Putamen (tissue), 1 donor: ENCODE measurements at regions not wholly inside any gene's neighbourhood (a gene's known extent, or its start where the extent isn't known, plus 50 kb on each side); places are given as distances from the start of the nearest gene placed in this dataset.

Experiments used
- DNase-seq: peaks from one replicate; pipeline ENCODE4 v3.0.0-alpha.2; 2016; ENCODE audit warnings: low spot score

DNA sequence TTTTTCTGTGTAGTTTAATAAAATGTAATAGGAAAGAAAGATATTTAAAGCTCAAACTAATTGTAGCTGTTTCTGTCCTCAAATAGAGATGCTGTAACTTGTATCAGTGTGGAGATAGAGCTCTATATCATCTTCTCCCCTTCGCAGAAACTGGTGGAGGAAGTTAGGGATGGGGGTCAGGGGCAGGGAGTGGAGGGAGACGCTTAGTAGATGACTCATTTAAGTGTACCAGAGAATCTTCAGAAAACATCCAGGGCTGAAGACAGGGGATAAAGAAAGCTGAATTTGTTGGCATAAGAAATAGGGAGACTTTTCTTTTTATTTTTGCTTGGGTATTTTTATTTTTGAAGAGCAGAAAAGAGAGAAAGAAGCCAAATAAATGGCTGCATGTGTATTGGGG is 282.6 kb upstream of the DPYD start:
- DNase-seq: no peak

DNA sequence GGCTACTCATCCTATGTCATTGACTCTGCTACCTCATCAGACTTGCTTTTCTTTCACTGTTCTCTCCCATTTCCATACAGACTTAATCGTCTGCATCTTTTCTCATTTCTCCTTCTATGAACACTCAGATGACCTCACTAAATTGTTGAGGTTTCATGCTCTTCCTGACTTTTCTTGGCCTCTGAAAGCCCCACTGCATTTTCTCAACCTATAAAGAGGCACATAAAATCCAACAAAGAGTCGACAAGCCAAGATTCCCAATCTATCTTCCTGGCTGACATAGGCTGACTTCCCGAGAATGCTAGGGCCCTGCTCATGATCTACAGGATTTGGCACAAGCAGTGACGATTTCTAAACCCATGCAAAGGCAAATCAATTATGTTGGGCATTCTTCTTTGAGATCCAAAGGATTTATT is 280.8 kb upstream of the DPYD start:
- DNase-seq: no peak

DNA sequence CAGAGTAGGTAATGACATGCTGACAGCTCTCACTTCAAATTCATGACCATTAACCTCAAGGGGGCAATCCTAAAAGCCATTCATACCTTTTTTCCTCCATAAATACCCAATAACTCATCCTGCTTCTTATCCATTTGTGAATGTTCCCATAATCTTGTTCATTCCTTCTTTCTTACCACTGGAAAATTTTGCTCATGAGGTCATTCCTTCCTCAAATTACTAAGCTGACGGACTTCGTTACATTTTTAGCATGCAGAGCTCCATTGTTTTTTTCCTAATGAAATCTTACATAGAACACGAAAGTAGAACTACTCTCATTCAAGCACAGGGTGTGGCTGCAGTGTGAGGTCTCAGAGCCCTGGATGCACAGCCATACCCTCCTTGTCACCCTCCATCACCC is 276.5 kb upstream of the DPYD start:
- no peak for DNase-seq

DNA sequence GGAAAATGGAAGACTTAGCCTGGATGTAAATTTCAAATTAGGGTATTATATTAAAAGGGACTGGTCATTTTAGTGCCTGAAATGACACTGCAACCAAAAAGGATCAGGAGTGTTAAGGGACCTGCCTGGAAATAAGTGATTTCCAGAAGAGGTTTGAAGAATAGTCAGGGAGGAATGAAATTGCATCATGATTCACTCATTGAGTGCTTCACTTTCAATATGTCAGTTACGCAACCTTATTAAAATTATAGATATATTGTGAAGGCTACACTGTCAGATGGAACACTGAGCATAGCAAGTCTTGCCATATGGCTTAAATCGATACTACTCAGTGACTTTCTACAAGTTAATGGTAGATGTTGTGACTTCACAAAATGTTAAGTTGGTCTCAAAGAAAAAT is 275.2 kb upstream of the DPYD start:
- DNase-seq: no peak

DNA sequence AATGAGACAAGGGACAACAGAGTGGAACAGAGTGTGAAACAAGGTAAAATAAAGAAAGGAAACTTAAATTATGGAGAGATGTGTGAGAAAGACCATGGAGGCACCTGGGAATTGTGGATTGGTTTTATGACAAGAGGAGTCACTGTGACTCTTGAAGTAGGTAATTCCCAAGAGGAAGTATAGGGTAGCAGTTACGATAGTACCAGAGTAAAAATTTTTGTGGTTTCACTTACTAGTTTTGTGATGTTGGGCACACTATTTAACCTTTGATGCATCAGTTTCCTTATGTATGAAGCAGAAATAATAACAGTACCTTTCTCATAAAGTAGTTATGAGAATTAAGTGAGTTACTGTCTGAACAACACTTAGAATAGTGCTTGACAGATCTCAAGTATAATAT is 267.9 kb upstream of the DPYD start:
- DNase-seq: no peak

DNA sequence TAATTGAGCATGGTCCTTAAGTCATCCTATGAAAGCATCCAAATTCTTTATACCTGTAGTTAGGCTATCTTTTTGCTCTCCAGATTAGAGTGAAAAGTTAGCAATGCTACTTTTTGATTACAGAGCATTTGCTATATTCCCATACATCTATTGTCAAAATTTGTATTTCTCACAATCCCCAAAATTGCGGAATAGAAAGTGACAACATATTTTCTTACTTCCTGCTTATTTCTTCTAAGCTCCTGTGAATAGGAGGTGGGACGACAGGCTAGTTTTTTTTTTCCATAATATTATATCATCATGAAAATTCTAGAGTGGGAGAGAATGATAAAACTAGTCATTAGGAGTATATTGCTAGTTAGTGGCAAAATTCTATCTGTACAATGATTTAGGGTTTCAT is 264.0 kb upstream of the DPYD start:
- no peak for DNase-seq

DNA sequence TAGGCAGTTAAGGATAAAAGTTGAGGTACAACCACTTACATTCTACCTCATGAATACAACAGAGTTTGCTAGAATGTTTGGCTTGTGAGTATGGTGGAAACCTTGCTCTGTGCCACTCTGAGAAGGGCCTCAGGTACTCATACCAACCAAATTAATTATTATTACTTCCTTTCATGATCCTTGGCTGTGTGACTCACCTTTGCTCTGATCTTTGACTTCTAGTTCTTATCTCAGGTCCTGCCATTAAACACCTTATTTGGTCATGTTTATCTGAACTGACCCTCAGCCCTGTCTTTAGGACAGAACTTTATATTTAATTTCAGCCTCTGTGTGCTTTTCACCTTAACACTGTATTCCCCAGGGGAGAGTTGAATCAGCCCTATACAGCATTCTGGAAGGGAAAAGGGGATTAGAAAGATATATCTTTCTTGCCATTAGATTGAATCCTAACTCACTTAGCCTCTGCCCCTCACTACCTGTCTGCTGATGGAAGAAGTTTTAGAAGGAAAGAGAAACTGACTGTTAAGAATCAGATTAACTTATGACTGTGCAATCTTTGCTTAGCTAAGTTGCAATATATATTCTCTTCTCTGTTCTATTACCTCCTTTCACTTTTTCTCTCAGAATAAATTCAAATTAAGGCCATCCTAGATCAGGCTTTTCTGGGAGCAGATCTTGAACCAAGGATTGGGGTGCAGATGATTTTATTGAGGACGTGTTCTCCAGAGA is 260.4 kb upstream of the DPYD start:
- DNase-seq: no peak

DNA sequence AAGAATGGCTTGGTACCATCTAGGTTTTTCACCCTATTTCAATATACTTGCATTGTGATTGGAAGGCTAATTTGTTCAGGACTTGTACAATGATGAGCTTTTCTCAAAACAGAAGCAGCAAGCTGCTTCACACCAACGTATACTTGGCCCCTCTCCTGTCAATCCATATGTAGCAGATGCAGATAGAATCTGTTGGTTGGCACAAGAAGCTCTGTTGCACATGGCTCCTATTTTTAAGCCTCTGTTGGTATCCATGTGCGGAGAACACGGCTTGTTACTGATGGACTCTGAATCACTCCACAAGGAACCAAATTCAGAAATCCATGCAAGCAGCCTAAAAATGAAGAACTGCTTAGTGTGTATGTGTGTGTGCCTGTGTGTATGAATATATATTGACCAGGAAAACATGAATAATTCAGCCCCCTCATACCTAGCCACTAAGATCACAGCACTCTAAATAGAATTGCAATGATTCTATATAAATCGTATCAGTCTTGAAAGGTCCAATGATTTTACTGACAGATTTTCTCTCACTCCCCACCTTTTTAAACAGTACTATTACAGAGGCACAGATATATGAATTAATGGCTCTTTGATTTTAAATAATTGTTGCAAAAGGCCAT is 258.4 kb upstream of the DPYD start:
- DNase-seq: no peak

DNA sequence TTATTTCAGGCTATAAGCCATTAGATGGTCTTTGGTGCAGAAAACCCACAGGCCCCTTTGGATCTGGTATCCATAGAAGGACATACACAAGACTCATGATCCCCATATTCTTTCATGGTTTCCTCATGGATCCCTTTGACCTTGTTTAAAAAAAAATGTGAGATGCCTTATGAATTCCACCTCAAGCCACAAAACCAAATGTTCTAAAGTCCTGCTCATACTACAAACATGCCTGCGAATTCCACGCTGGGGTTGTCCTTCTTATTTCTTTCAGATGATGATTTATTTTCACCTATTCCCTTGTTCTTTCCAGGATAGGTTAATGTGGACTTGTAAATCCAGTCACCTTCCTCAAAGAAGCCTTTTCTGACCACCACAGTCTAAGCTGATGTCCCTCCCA is 256.9 kb upstream of the DPYD start:
- no peak for DNase-seq

DNA sequence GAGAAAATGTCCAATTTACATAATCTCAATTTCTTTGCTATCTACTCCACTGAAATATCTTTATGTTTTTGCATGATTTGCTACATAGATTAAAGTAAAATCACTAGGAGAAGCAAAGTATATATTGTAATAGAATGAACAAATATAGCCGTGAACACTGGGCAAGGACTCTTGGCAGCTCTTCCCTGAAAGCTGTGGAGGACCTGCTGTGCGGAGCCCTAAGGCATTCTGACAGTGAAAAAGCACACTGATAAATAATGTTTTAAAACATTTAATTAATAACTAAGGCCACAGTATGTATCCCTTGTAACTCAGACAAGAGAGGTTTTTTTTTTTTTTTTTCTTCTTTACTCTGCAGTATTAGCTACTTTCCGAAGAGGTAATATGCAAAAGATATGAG is 256.1 kb upstream of the DPYD start:
- DNase-seq: no peak

DNA sequence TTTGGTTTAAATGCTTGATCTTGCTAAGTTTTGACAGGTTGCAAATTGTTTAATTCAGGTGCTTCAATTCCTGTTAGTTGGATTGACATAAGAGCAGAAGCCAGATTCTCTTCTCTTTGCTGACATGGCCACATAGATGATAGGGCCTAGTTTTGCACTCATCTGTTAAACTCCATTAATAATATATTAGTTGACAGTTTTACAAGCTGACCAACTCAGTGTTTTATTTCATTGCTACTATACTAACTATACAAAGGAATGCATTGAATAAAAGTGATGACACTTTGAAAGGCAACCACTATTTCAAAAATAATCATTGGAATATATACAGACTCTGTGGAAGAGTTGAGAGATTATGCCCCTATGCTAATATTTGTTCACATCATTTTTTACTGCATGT is 255.6 kb upstream of the DPYD start:
- no peak for DNase-seq

DNA sequence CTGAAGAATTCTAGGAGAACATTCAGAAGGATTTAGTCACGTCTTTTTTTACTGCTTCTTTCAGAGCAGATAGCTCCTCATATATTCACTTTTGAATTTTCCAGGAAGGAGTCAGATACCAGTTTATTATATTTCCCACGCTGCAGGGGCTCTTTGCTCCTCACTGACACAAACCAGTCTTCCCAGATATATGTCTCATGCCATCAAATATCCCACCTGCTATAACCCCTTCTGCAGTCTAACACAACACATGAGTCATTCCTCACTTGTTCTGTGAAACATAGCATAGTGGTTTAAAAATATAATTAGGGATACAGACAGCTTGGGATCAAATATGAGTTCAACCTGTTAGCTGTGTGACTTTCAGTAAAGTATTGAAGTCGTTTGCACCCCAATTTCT is 251.7 kb upstream of the DPYD start:
- no peak for DNase-seq

DNA sequence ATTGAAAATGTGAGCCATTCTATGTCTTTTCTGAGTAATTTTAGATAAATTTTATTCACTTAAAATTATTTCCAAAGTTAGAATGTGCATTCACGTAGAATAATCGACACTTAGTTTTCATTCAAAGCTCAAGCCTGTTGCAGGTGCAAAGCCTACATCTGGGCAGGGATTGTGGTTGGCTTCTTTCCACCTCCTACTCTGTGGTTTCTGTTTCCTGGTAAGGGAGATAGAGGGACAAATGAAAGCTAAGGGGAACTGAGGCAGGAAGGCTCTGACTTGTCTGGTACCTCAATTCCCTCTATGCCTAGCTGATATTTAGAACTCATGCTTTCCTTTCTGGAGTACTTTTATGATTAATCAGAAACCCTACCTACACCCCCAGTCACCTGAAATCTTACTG is 251.2 kb upstream of the DPYD start:
- no peak for DNase-seq

DNA sequence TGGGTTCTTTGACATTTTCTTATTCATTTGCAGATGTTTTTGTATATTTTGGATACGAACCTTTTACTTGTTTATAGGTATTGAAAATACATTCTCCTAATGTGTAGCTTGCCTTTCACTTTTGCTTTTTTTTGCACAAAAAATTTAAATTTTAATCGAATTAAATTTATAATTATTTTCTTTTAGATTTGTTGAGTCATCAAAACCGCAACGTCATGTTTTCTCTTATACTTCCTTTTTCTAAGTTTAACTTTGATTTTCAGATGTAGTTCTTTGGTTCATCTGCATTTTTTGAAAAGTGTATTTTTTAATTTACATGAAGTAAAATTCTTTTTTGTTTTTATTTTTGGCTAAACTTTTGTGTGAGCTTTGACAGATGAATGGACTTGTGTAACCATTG is 243.7 kb upstream of the DPYD start:
- DNase-seq: no peak

DNA sequence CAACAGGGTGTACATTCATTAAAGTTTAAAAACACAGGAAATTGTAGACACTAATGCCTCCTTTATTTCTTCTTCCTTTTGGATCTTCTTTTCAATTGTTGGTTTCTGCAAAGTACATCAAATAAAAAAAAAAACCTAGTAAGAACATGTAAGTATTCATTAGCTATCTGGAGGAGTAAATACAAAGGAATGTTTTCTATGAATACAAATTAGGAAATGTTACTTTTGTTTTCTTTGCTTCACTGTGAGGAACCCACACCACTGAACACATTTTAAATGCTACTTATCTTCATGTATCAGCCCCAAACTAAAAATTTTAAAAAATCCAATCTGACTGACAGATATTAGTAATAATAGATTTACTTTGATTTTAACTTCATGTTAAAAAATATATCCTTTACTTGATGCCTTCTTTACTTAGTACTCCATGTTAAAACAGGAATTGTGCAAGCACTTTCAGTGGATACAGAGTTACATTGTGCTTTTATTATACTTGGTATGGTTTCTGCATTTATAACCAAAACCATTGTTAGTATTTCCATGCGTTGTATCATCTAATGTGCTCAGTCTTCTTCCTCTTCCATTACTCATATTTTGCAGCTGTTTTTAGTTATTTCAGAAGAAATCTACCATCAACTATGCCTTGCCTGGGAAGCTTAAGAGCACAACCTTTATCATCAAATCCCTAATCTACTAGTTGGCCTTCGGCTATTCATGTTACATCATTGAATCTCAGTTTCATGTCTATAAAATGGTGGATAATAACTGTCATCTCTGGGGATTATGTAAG is 236.9 kb upstream of the DPYD start:
- no peak for DNase-seq

DNA sequence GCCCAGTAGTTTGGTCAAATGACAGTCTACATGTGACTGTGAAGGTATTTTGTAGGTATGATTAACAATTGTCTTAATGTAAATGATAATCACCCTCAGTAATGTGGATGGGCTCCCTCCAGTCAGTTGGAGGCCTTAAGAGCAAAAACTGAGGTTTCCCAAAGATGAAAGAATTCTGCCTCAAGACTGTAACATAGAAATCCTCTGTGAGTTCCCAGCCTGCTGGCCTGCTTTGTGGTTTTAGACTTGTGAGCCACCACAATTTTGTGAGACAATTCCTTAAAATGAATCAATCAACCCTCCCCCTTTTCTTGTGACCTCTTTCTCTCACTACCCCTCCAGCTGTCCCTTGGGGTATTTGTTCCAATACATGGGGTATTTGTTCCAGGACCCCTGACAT is 226.4 kb upstream of the DPYD start:
- no peak for DNase-seq

DNA sequence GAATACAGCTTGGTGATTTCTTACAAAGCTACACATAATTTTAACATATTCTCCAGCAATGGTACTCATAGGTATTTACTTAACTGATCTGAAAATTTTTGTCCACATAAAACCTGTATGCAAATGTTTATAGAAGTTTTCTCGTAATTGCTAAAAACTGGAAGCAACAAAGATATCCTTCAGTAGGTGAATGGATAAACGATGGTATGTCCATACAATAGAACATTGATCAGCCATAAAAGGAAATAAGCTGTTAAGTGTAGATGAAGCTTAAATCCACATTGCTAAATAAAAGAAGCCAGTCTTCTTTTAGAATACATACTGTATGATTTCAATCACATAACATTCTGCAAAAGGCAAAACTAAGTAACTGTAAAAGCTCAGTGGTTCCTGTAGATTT is 224.8 kb upstream of the DPYD start:
- no peak for DNase-seq

DNA sequence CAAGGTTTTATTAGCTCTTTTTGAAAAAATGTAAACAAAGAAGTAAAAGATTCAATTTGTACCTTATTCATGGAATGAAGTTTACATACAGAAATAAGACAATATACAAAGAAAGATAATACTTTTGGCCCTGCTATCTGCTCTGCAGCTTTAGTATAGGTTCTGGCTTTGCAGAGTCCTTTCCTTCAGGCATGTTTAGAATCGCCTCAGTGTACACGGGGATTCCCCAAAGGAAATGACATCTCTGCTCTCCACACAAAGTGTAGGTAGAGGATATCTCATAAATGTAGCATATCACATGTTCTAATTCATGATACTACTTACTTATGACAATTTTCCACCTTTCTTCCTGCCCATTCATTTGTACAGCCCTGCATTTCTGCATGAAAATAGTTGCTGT is 222.6 kb upstream of the DPYD start:
- DNase-seq: no peak

DNA sequence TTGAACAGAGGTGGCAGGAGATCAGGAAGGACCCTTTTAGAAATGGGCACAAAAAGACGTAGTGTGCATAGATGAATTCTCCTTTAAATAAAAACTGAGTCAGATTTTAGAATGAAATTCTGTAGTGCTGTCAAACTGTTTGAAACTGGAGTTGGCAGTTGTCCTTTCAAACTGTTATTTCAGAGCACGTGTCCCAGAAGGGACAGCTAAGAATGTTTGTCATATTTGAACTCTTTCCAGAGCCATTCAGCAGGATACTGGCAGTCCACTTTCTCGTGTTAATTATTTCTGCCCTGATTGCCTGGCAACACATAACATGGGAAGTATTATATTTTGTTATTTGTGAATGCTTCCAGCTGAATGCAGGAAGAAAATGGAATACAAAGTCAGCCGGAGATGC is 212.3 kb upstream of the DPYD start:
- no peak for DNase-seq

DNA sequence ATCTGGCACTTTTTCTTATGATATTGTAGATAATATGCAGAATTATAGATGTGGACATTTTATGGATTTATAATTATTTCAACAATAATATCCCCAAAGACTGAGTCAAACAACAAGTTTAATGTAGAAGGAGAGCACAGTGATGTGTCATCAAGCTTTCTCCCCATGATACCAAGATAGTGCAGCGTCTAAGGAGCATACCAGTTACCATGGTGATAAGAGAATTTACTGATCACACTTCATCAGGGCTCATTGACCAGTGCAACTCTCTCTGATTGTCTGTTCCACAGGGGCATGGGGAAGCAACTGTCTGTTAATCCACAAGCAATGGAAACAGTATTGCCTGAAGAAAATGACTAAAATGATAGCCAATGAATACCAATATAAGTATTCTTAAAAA is 209.6 kb upstream of the DPYD start:
- DNase-seq: no peak

DNA sequence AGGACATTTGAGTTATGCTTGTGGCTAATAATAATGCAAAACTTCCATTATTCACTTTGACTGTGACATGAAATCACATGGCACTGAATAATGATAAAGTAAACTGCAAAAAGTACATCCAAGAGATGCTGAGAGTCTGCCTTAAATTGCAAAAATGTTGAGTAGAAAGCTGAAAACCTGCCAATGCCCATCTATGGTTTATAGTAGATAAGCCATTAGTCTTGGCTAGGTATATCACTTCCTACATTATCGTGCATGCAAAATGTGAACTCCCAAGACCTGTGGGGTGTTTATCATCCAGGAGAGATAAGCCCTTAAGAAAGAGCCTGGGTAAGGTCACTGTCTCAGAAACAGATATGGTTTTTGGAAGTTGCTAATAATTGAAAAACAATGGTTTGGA is 208.7 kb upstream of the DPYD start:
- DNase-seq: no peak

DNA sequence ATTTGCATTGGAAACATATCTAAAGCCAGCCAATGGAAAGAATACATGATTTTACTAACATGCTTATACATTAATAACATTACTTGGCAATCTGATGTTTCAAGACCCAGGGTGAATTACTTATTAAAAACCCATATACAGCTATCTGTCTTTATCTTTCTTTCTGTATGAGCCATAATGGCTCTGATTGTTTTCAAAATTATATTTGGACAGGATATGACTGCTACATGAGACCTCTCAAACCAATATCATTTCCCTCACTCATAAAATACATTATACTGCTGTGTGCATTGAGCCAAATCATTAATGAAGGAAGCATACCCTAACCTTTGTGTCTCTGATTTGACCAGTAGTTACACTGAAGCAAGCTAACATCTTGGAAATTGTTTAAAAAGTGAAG is 205.9 kb upstream of the DPYD start:
- no peak for DNase-seq

DNA sequence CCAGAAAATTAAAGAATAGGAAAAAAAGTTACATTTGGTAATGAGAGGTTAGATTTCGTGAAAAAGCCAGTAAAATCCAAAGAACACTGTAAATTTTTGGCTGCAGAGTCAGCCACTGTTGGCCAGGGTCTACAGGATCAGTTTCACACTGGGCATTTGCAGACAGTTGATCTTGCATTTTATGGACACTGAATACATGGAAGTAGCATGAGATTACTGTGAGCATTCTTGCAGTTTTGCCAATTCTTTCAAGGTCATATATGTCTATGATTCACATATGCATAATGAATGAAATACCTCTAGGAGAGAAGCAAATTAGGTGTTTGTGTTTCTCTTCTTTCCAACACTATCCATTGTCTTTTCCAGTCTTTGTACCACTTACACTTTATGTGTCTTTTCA is 200.8 kb upstream of the DPYD start:
- DNase-seq: no peak

DNA sequence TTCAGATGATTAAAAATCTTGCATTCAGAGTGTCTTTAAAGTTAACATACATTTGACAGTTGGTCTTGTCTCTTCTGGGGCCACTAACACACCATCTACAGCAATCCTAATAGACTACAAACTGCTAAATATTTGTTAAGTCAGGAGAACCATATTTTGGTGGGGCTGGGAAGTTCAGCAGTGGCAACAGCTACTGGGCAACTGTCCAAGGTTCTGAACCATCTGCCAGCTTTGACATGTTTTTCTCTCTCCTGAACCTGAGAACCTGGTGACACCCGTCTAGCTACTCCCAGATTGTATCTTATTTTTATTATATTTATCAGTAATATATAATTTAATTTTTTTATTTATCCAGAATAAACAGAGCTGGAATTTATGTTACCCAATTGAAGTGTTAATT is 199.0 kb upstream of the DPYD start:
- no peak for DNase-seq
